ENCODE measurements at regions not wholly inside any gene's neighbourhood (a gene's known extent, or its start where the extent isn't known, plus 50 kb on each side); places are given as distances from the start of the nearest gene placed in this dataset.

DNA sequence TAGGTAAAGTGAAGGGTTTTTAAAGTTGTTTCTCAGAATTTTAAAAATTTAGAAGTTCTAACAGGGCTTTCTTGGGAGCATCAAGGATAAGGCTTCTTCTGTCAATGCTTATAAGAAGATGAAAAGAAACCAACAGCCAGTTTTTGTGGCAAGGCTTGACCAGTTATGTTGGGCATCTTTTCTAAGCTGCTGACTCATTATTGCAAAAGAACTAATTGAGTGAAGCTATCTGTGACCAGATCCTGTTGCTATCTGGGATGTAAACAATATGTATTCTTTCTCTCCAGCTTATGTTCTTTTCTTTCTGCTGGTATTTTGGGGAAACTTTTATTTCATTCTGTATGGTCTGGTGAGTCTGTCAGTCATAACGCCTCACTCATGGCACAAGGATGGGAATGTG, 643.8 kb downstream of the HDGFL1 start:
- H3K27ac ChIP-seq: no peak overlapping the region
- TF ChIP-seq, protein P1, sequence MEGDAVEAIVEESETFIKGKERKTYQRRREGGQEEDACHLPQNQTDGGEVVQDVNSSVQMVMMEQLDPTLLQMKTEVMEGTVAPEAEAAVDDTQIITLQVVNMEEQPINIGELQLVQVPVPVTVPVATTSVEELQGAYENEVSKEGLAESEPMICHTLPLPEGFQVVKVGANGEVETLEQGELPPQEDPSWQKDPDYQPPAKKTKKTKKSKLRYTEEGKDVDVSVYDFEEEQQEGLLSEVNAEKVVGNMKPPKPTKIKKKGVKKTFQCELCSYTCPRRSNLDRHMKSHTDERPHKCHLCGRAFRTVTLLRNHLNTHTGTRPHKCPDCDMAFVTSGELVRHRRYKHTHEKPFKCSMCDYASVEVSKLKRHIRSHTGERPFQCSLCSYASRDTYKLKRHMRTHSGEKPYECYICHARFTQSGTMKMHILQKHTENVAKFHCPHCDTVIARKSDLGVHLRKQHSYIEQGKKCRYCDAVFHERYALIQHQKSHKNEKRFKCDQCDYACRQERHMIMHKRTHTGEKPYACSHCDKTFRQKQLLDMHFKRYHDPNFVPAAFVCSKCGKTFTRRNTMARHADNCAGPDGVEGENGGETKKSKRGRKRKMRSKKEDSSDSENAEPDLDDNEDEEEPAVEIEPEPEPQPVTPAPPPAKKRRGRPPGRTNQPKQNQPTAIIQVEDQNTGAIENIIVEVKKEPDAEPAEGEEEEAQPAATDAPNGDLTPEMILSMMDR (conservative IDR thresholded peaks at IDR 0.05): no peak
- TF ChIP-seq ZFX (IDR thresholded peaks at IDR 0.05): no peak

DNA sequence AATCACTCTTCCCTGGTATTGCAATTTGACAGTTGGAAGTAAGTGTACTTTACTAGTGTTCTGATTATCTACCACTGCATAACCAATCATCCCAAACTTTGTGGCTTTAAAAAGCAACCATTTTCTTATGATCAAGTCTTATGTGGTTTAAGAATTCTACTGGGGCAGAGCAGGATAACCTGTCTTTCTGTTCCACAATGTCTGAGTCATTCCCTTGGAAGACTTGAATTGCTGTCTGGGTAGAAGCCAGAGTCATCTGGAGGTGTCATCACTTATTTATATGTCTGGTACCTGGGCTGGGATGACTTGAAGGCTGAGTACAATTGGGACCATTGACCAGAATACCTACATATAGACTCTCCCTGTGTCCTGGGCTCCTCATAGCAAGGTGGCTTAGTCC, 644.3 kb downstream of the HDGFL1 start:
- no peak overlapping the region for H3K27ac ChIP-seq
- TF ChIP-seq, protein P1 (conservative IDR thresholded peaks at IDR 0.05): no peak
- no peak for TF ChIP-seq ZFX (IDR thresholded peaks at IDR 0.05)

DNA sequence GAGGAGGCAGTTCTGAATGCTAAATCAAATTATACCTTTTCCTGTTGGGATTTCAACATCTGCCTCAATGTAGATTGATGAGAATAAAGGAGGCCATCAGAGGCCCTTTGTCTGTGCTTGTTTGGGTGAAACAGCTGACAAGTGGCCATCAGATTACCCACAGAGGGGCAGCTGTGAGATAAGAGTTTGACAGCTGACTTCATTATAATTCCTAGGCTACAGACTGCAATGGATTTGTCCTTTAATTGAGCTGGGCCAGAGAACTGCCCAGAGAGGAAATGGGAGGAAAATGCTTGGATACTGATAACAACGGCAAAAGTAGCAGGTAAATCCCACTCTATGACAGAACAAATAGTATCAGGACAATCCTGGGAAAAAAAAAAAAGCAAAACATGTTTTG, 649.4 kb downstream of the HDGFL1 start:
- H3K27ac ChIP-seq: no peak overlapping the region
- TF ChIP-seq, protein P1 (conservative IDR thresholded peaks at IDR 0.05): no peak
- no peak for TF ChIP-seq ZFX (IDR thresholded peaks at IDR 0.05)

DNA sequence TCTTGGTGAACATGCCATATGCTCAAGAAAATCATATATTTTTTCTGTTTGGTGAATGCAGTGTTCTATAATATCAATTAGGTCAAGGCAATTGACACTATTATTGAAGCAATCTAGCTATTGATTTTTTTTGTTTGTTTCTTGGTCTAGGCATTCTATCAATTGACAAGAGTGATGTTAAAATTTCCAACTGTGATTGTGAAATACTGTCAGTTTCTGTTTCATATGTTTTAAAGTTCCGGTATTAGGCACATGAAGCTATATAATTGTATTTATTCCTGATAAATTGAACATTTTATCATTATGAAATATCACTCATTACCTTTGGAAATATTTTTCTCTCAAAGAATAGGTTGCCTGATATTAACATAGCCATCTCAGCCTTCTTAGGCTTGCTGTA, 653.4 kb downstream of the HDGFL1 start:
- TF ChIP-seq ZFX (IDR thresholded peaks at IDR 0.05): no peak
- TF ChIP-seq, protein P1 (conservative IDR thresholded peaks at IDR 0.05): no peak
- H3K27ac ChIP-seq: no peak overlapping the region

DNA sequence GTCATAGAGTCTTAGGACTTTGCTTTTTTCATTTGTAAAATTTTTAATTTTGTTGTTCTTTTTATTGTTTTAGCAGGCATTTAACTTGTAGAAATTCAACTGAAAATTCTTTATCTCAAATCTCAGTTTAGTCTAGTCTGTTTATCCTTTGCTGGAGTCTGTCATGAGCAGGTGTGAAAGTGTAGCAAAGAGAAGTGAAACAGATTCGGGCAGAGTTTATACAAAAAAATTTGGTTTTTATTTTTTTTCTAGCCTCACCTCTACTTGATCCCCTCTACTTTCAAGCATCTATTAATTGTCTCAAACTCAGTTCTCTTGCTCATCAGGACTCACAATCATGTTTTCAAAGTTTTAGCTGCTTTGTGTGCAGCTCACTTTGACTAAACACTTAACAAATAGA, 655.2 kb downstream of the HDGFL1 start:
- no peak for TF ChIP-seq ZFX (IDR thresholded peaks at IDR 0.05)
- TF ChIP-seq, protein P1 (conservative IDR thresholded peaks at IDR 0.05): no peak
- no peak overlapping the region for H3K27ac ChIP-seq

DNA sequence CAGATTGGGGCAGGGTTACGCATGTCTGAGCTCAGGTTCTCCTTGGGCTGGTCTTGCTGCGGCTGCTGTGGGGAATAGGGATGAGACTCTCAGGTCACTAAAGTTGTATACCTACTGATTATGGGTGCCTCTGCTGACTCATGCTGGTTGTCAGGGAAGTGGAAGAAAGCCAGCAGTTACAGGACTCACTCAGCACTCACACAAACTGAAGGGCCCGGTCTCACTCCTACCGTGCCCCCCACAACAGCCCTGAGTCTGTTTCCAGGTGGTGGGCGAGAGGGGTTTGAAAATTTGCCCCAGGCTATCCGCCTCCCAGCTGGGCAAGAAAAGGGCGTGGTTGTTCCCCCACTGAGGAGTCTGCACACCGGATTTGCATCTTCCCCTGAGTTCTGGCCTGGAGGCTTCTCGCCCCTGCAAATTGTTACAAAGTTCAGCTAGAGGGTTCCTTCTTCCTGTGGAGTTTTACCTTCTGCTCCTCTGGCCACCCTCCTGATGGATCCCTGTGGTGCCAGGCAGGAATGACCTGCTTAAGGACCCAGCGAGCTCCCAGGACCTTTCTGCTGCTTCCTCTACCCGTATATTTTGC, 659.2 kb downstream of the HDGFL1 start:
- TF ChIP-seq, protein P1 (conservative IDR thresholded peaks at IDR 0.05): no peak
- TF ChIP-seq ZFX (IDR thresholded peaks at IDR 0.05): no peak
- H3K27ac ChIP-seq: no peak overlapping the region

DNA sequence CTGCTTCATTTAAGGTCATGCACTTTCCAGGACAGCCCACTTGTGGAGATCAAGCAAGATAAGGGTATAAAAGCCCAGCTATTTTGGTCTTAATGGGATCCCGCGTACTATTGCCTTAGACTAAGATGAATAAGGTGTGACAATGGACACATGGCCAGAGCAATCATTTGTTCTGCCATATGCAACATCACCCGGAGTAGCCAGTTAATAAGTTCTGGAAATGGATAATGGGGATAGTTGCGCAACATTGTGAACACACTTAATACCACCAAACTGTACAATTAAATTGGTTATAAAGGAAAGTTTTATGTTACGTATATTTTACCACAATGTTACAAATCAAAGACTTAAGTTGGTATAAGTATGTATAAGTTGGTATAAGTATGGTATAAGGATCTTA, 674.5 kb downstream of the HDGFL1 start:
- no peak for TF ChIP-seq ZFX (IDR thresholded peaks at IDR 0.05)
- TF ChIP-seq, protein P1 (conservative IDR thresholded peaks at IDR 0.05): no peak

More for the DNA sequence above, 674.5 kb downstream of the HDGFL1 start:
- H3K27ac ChIP-seq: no peak overlapping the region
